SK-N-SH (cell line): ENCODE measurements at regions not wholly inside any gene's neighbourhood (a gene's known extent, or its start where the extent isn't known, plus 50 kb on each side); places are given as distances from the start of the nearest gene placed in this dataset.

ENCODE experiments used
- CTCF ChIA-PET: fragments of 300-600, 350-600 bp; formaldehyde crosslinking; extraction: SDS; loops from one replicate; lab custom pipeline; 2021; lab: Yijun Ruan, JAX
- POLR2A ChIA-PET: fragments of 350-600 bp; sonication (Branson Sonifier 250); formaldehyde crosslinking; extraction: SDS; loops from one replicate; lab custom pipeline; 2020; ENCODE audit warnings: antibody characterized with exemption, inconsistent platforms; lab: Yijun Ruan, JAX
- DNase-seq: peaks from one replicate; pipeline ENCODE4 v3.0.0; 2012
- H2AFZ ChIP-seq: fragments of 200-600 bp; sonication (generic); 2 replicates; pipeline ENCODE4 v1.8.1; 2016; ENCODE audit warnings: antibody characterized with exemption, mild to moderate bottlenecking, low read depth
- H3F3A ChIP-seq: fragments of 200-600 bp; sonication (generic); replicated peaks from 2 replicates; pipeline ENCODE3; 2016; ENCODE audit warnings: antibody characterized with exemption, mild to moderate bottlenecking; ENCODE audit not compliant: insufficient read depth
- H3K27ac ChIP-seq, 2 experiments: fragments of 200-500 bp in 1 of 2; fragments of 200-600 bp in 1 of 2; sonication (Bioruptor generic) in 1 of 2; sonication (generic), shearing (Covaris generic) in 1 of 2; 2 replicates each; pipeline versions ENCODE4 v1.5.1 to v1.6.1; 2014 to 2016; ENCODE audit warnings: low read depth in 2 of 2, inconsistent platforms in 1 of 2, low read length in 1 of 2, mild to moderate bottlenecking in 1 of 2, mixed read lengths in 1 of 2
- H3K27me3 ChIP-seq: fragments of 200-600 bp; sonication (generic), shearing (Covaris generic); 2 replicates; pipeline ENCODE4 v1.6.1; 2016; ENCODE audit warnings: mixed run types; ENCODE audit not compliant: insufficient read depth
- H3K36me3 ChIP-seq, 2 experiments: fragments of 200-500 bp in 1 of 2; fragments of 200-600 bp in 1 of 2; sonication (Bioruptor generic) in 1 of 2; sonication (generic) in 1 of 2; replicated peaks in 1 of 2; 2 replicates each; pipeline versions ENCODE3 to v1.5.1; 2014 to 2016; ENCODE audit warnings: low read length in 1 of 2, mild to moderate bottlenecking in 1 of 2; ENCODE audit not compliant: insufficient read depth in 2 of 2, control insufficient read depth in 1 of 2
- H3K4me1 ChIP-seq, 2 experiments: fragments of 200-500 bp in 1 of 2; fragments of 200-600 bp in 1 of 2; sonication (Bioruptor generic) in 1 of 2; sonication (generic), shearing (Covaris generic) in 1 of 2; 2 replicates each; pipeline versions ENCODE4 v1.5.1 to v1.6.1; 2014 to 2016; ENCODE audit warnings: low read depth in 1 of 2, low read length in 1 of 2, mixed run types in 1 of 2; ENCODE audit not compliant: insufficient read depth in 2 of 2, control insufficient read depth in 1 of 2
- H3K4me2 ChIP-seq: fragments of 200-600 bp; sonication (generic), shearing (Covaris generic); 2 replicates; pipeline ENCODE4 v1.6.1; 2017; ENCODE audit warnings: mixed run types
- H3K4me3 ChIP-seq, 2 experiments: fragments of 200-500 bp in 1 of 2; fragments of 200-600 bp in 1 of 2; sonication (Bioruptor generic) in 1 of 2; sonication (generic), shearing (Covaris generic) in 1 of 2; 2 replicates each; pipeline versions ENCODE4 v1.5.1 to v1.8.1; 2014 to 2016; ENCODE audit warnings: low read depth in 2 of 2, inconsistent platforms in 1 of 2, low read length in 1 of 2, mild to moderate bottlenecking in 1 of 2, mixed read lengths in 1 of 2, moderate library complexity in 1 of 2
- H3K79me2 ChIP-seq: fragments of 200-600 bp; sonication (generic); 2 replicates; pipeline ENCODE4 v1.8.1; 2017; ENCODE audit warnings: mild to moderate bottlenecking; ENCODE audit not compliant: insufficient read depth
- H3K9ac ChIP-seq: fragments of 200-600 bp; sonication (generic); 2 replicates; pipeline ENCODE4 v1.6.1; 2017; ENCODE audit warnings: mixed run types
- H3K9me2 ChIP-seq: fragments of 200-600 bp; sonication (generic); 2 replicates; pipeline ENCODE4 v1.6.1; 2017; ENCODE audit warnings: mixed run types
- H3K9me3 ChIP-seq: fragments of 200-600 bp; sonication (generic); 2 replicates; pipeline ENCODE4 v1.6.1; 2017; ENCODE audit warnings: mixed run types, mild to moderate bottlenecking, moderate library complexity
- H4K20me1 ChIP-seq: fragments of 200-600 bp; sonication (generic); 2 replicates; pipeline ENCODE4 v1.6.1; 2017; ENCODE audit warnings: mild to moderate bottlenecking, mixed run types; ENCODE audit not compliant: insufficient read depth
- CHD2 ChIP-seq: fragments of 150-350 bp; IDR thresholded peaks from 2 replicates; pipeline ENCODE4 v1.6.1; 2018; ENCODE audit warnings: low read length; ENCODE audit not compliant: partially characterized antibody
- CTCF ChIP-seq: fragments of 200-600 bp; sonication (generic); IDR thresholded peaks from 2 replicates; pipeline ENCODE4 v1.6.1; 2017; ENCODE audit warnings: antibody characterized with exemption, mild to moderate bottlenecking, moderate library complexity
- ELF1 ChIP-seq: IDR thresholded peaks from 2 replicates; pipeline ENCODE4 v1.4.0; 2012
- EP300 ChIP-seq, 2 experiments: IDR thresholded peaks; 2 replicates each; pipeline versions ENCODE4 v1.4.0 to v1.6.1; 2012; ENCODE audit warnings: borderline replicate concordance in 1 of 2, low read depth in 1 of 2, low read length in 1 of 2
- EZH2phosphoT487 ChIP-seq: fragments of 200-600 bp; sonication (generic); IDR thresholded peaks from 2 replicates; pipeline ENCODE4 v1.6.1; 2017; ENCODE audit warnings: low read depth, mixed run types, mild to moderate bottlenecking, antibody characterized with exemption, moderate library complexity, borderline replicate concordance
- FOSL2 ChIP-seq: IDR thresholded peaks from 2 replicates; pipeline ENCODE4 v1.4.0; 2012; ENCODE audit warnings: low read depth, mild to moderate bottlenecking, moderate library complexity, borderline replicate concordance
- FOXJ3 ChIP-seq: sonication (generic); formaldehyde crosslinking; IDR thresholded peaks from 2 replicates; pipeline ENCODE4 v1.5.1; 2020; ENCODE audit warnings: mild to moderate bottlenecking, missing genetic modification reagents
- MXI1 ChIP-seq: IDR thresholded peaks from 2 replicates; pipeline ENCODE4 v1.6.1; 2012; ENCODE audit warnings: mild to moderate bottlenecking, low read depth, low read length, improper control_type of control experiment
- POLR2AphosphoS5 ChIP-seq: IDR thresholded peaks from 2 replicates; pipeline ENCODE4 v1.6.1; 2012; ENCODE audit warnings: low read depth, low read length
- RCOR1 ChIP-seq: fragments of 150-350 bp; IDR thresholded peaks from 2 replicates; pipeline ENCODE4 v1.6.1; 2017; ENCODE audit warnings: antibody characterized with exemption, low read length
- RFX5 ChIP-seq: IDR thresholded peaks from 2 replicates; pipeline ENCODE4 v1.6.1; 2012; ENCODE audit warnings: mild to moderate bottlenecking, improper control_type of control experiment, low read length
- RXRA ChIP-seq: IDR thresholded peaks from 2 replicates; pipeline ENCODE4 v1.4.0; 2012; ENCODE audit warnings: low read depth, mild to moderate bottlenecking, borderline replicate concordance
- SMC3 ChIP-seq: IDR thresholded peaks from 2 replicates; pipeline ENCODE4 v1.6.1; 2012; ENCODE audit warnings: low read depth, low read length, improper control_type of control experiment
- TAF1 ChIP-seq: IDR thresholded peaks from 2 replicates; pipeline ENCODE4 v1.6.1; 2012; ENCODE audit warnings: low read depth, mild to moderate bottlenecking, low read length, moderate library complexity, borderline replicate concordance
- TCF12 ChIP-seq: IDR thresholded peaks from 2 replicates; pipeline ENCODE4 v1.4.0; 2012
- TEAD4 ChIP-seq: IDR thresholded peaks from 2 replicates; pipeline ENCODE4 v1.4.0; 2012; ENCODE audit warnings: mild to moderate bottlenecking, borderline replicate concordance; ENCODE audit not compliant: insufficient read depth
- WGBS: methylation state at CpG from one replicate; pipeline ENCODE4 v1.1.6; 2017; ENCODE audit warnings: low lambda C conversion rate; 5-methylcytosine and 5-hydroxymethylcytosine counted together
- TF ChIP-seq, protein P1 (sequence below): fragments of 150-350 bp; IDR thresholded peaks from 2 replicates; pipeline ENCODE4 v1.6.1; 2017; ENCODE audit warnings: antibody characterized with exemption, low read length, low read depth, borderline replicate concordance
- TF ChIP-seq, protein P2 (sequence below): IDR thresholded peaks from 2 replicates; pipeline ENCODE4 v1.4.0; 2012; ENCODE audit warnings: low read depth
- TF ChIP-seq, protein P3 (sequence below): IDR thresholded peaks from 2 replicates; pipeline ENCODE4 v1.4.0; 2012; ENCODE audit warnings: low read depth, borderline replicate concordance

DNA sequence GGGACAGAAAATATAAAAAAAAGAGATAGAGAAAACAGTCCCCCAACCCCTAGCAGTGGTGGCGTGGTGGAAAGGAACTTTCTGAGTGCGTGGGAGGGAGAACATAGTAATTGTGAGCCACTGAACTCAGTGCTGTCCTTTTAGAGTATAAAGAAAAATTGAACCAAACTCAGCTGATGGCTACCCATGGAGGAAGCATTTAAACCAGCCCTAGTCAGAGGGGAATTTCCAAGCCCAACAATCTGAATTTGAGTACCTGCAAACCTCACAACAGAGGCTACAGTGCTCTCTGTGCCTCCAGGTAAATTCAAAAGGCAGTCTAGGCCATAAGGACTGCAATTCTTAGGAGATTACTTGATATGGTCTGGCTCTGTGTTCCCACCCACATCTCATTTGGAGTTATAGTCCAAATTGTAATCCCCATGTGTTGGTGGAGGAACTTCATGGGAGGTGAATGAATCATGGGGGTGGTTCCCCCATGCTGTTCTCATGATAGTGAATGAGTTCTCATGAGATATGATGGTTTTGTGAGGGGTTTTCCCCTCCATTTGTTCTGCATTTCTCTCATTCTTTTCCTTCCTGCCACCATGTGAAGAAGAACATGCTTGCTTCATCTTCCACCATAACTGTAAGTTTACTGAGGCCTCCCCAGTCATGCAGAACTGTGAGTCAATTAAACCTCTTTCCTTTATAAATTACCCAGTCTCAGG lies 687.8 kb downstream of the FAM181B start:
- H3K36me3 ChIP-seq: no peaks in the 10 kb centered on the region
- no peaks in the 10 kb centered on the region for H3F3A ChIP-seq
- ChIA-PET POLR2A (no interaction called here), CTCF (no interaction called here)
- H3K4me3 ChIP-seq: no peak overlapping the region
- H3K9me2 ChIP-seq: no peaks in the 10 kb centered on the region
- no peak overlapping the region for H3K27ac ChIP-seq
- H3K27me3 ChIP-seq: no peaks in the 10 kb centered on the region
- H3K4me1 ChIP-seq: no peaks in the 10 kb centered on the region
- TF ChIP-seq POLR2AphosphoS5: no peak
- TF ChIP-seq SMC3: no peak
- no peak for TF ChIP-seq MXI1
- TF ChIP-seq FOXJ3 (CRISPR knock-in tag): no peak
- no peak for TF ChIP-seq TAF1
- TF ChIP-seq, protein P1, sequence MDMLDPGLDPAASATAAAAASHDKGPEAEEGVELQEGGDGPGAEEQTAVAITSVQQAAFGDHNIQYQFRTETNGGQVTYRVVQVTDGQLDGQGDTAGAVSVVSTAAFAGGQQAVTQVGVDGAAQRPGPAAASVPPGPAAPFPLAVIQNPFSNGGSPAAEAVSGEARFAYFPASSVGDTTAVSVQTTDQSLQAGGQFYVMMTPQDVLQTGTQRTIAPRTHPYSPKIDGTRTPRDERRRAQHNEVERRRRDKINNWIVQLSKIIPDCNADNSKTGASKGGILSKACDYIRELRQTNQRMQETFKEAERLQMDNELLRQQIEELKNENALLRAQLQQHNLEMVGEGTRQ: no peak
- TF ChIP-seq FOSL2: no peak
- no peaks in the 10 kb centered on the region for H3K9me3 ChIP-seq
- no peaks in the 10 kb centered on the region for H4K20me1 ChIP-seq
- no peak for DNase-seq
- no peak overlapping the region for H3K9ac ChIP-seq
- no peak overlapping the region for H3K4me2 ChIP-seq
- no peaks in the 10 kb centered on the region for H3K79me2 ChIP-seq
- 24% methylated on average over 2 of the region's 2 CpGs for WGBS
- H2AFZ ChIP-seq: no peak overlapping the region

DNA sequence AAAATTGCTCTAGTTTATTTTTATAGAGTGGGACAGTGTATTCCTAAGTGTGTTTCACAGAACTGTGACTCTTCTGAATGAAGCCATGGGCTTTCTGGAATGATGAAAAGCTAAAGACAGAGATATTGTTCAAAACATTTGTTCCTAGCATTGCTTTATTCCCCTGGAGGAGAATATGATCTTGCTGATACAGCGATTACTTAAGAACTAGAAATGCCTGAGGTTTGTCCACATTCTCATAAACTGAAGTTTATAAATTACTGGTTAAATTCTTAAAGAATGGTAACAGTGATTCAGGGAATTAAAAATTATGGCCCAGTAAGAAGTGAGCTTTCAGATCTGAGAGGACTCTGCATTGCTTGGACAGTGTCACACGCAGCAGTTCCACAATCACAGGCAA lies 690.3 kb downstream of the FAM181B start:
- no peaks in the 10 kb centered on the region for H3K9me3 ChIP-seq
- no peak overlapping the region for H3K4me3 ChIP-seq
- CTCF ChIA-PET: interaction anchor here (0.9 kb wide), 1 partner anchor 11 kb away, joined by 4 read pairs; no protein-coding TSS in a partner anchor
- no peaks in the 10 kb centered on the region for H3K79me2 ChIP-seq
- no peaks in the 10 kb centered on the region for H4K20me1 ChIP-seq
- no peak overlapping the region for H2AFZ ChIP-seq
- no peak for DNase-seq
- no peaks in the 10 kb centered on the region for H3K27me3 ChIP-seq
- no peak overlapping the region for H3K27ac ChIP-seq
- no peaks in the 10 kb centered on the region for H3K9me2 ChIP-seq
- TF ChIP-seq EP300 (IDR thresholded peaks at IDR 0.05; ENCODE audit: borderline replicate concordance in 1 of 2, low read depth in 1 of 2, low read length in 1 of 2) (no peak), TEAD4 (no peak), RFX5 (no peak), RXRA (no peak), EZH2phosphoT487 (no peak), SMC3 (no peak), POLR2AphosphoS5 (no peak), TCF12 (no peak), FOSL2 (no peak), CTCF (no peak), ELF1 (no peak), CHD2 (no peak), RCOR1 (no peak)
- TF ChIP-seq, protein P2, sequence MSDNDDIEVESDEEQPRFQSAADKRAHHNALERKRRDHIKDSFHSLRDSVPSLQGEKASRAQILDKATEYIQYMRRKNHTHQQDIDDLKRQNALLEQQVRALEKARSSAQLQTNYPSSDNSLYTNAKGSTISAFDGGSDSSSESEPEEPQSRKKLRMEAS: no peak
- TF ChIP-seq, protein P1: no peak
- TF ChIP-seq, protein P3, sequence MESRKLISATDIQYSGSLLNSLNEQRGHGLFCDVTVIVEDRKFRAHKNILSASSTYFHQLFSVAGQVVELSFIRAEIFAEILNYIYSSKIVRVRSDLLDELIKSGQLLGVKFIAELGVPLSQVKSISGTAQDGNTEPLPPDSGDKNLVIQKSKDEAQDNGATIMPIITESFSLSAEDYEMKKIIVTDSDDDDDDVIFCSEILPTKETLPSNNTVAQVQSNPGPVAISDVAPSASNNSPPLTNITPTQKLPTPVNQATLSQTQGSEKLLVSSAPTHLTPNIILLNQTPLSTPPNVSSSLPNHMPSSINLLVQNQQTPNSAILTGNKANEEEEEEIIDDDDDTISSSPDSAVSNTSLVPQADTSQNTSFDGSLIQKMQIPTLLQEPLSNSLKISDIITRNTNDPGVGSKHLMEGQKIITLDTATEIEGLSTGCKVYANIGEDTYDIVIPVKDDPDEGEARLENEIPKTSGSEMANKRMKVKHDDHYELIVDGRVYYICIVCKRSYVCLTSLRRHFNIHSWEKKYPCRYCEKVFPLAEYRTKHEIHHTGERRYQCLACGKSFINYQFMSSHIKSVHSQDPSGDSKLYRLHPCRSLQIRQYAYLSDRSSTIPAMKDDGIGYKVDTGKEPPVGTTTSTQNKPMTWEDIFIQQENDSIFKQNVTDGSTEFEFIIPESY: no peak
- H3F3A ChIP-seq: no peaks in the 10 kb centered on the region
- no peak overlapping the region for H3K9ac ChIP-seq
- 37% methylated on average over 2 of the region's 2 CpGs for WGBS
- POLR2A ChIA-PET: no interaction called here
- no peaks in the 10 kb centered on the region for H3K36me3 ChIP-seq
- no peaks in the 10 kb centered on the region for H3K4me1 ChIP-seq
- H3K4me2 ChIP-seq: no peak overlapping the region
